Endothelial cell of umbilical vein (primary cell): ENCODE measurements at regions not wholly inside any gene's neighbourhood (a gene's known extent, or its start where the extent isn't known, plus 50 kb on each side); places are given as distances from the start of the nearest gene placed in this dataset.

ENCODE experiments used
- BruUV-seq: library from RNA; stranded (reverse); fragments of 400-500 nt; replicated peaks from 2 replicates; lab custom pipeline; 2021; lab: Mats Ljungman, UMichigan
- CTCF ChIA-PET: fragments of 300-600, 350-600 bp; sonication (Branson Sonifier 250); formaldehyde crosslinking; loops from one replicate; lab custom pipeline; 2021; ENCODE audit warnings: antibody characterized with exemption, inconsistent platforms; lab: Charles Lee
- POLR2A ChIA-PET: fragments of 300-600, 350-600 bp; sonication (Branson Sonifier 250); formaldehyde crosslinking; loops from one replicate; lab custom pipeline; 2021; ENCODE audit warnings: antibody characterized with exemption, inconsistent platforms; lab: Charles Lee
- DNase-seq: peaks from one replicate; pipeline ENCODE4 v3.0.0-alpha.2; 2011; ENCODE audit warnings: low read depth, low spot score
- FAIRE-seq: peaks from 2 replicates; lab custom pipeline; 2011; peaks lifted over from hg19 to GRCh38; lab: Jason Lieb, UNC
- H2AFZ ChIP-seq: 2 replicates; pipeline ENCODE4 v1.6.0; 2012; ENCODE audit warnings: low read depth, low read length, control low read depth, inconsistent platforms
- H3K27ac ChIP-seq: 2 replicates; pipeline ENCODE4 v1.5.1; 2011; ENCODE audit warnings: low read depth, mild to moderate bottlenecking, control low read depth, low read length, moderate library complexity; ENCODE audit not compliant: insufficient read depth
- H3K27me3 ChIP-seq, 2 experiments: 2 replicates each; pipeline versions ENCODE4 v1.6.0 to v1.6.1; 2011; ENCODE audit warnings: low read length in 2 of 2, mixed read lengths in 1 of 2; ENCODE audit not compliant: control insufficient read depth in 2 of 2, insufficient read depth in 2 of 2
- H3K36me3 ChIP-seq, 2 experiments: 2 replicates in 1 of 2; 3 replicates in 1 of 2; pipeline ENCODE4 v1.5.1; 2011; ENCODE audit warnings: low read length in 2 of 2, mild to moderate bottlenecking in 1 of 2, moderate library complexity in 1 of 2; ENCODE audit not compliant: control insufficient read depth in 2 of 2, insufficient read depth in 2 of 2; ENCODE audit errors: extremely low read depth in 1 of 2
- H3K4me1 ChIP-seq: 3 replicates; pipeline ENCODE4 v1.5.1; 2011; ENCODE audit warnings: mild to moderate bottlenecking, low read length; ENCODE audit not compliant: control insufficient read depth, insufficient read depth; ENCODE audit errors: extremely low read depth
- H3K4me2 ChIP-seq: 2 replicates; pipeline ENCODE4 v1.6.1; 2011; ENCODE audit warnings: low read length, control low read depth, mixed read lengths; ENCODE audit not compliant: insufficient read depth
- H3K4me3 ChIP-seq, 3 experiments: fragments of 200-600 bp in 1 of 3; sonication (generic), shearing (Covaris generic) in 1 of 3; replicated peaks in 1 of 3; 2 replicates each; pipeline ENCODE4 v1.5.1; 2011 to 2016; ENCODE audit warnings: control low read depth in 3 of 3, low read length in 3 of 3, mild to moderate bottlenecking in 2 of 3, inconsistent platforms in 1 of 3, low read depth in 1 of 3, moderate library complexity in 1 of 3; ENCODE audit not compliant: insufficient read depth in 1 of 3
- H3K79me2 ChIP-seq: 2 replicates; pipeline ENCODE4 v1.6.0; 2012; ENCODE audit warnings: low read length, inconsistent platforms; ENCODE audit not compliant: control insufficient read depth, insufficient read depth
- H3K9ac ChIP-seq: replicated peaks from 2 replicates; pipeline ENCODE3; 2011; ENCODE audit warnings: low read length, control low read depth; ENCODE audit not compliant: insufficient read depth; ENCODE audit errors: extremely low read depth
- H3K9me1 ChIP-seq: replicated peaks from 3 replicates; pipeline ENCODE4 v1.6.0; 2011; ENCODE audit warnings: mild to moderate bottlenecking, low read length; ENCODE audit not compliant: control insufficient read depth, insufficient read depth; ENCODE audit errors: extremely low read depth
- H3K9me3 ChIP-seq: replicated peaks from 2 replicates; pipeline ENCODE4 v1.5.1; 2012; ENCODE audit warnings: low read length, inconsistent platforms; ENCODE audit not compliant: control insufficient read depth, insufficient read depth
- H4K20me1 ChIP-seq: replicated peaks from 2 replicates; pipeline ENCODE3; 2011; ENCODE audit warnings: mild to moderate bottlenecking, low read length; ENCODE audit not compliant: control insufficient read depth, insufficient read depth; ENCODE audit errors: extremely low read depth
- EZH2 ChIP-seq: IDR thresholded peaks from 2 replicates; pipeline ENCODE4 v1.6.1; 2012; ENCODE audit warnings: borderline replicate concordance, low read depth, mild to moderate bottlenecking, moderate library complexity, low read length, inconsistent platforms; ENCODE audit not compliant: severe bottlenecking
- FOS ChIP-seq: IDR thresholded peaks from 2 replicates; pipeline ENCODE4 v1.6.1; 2011; ENCODE audit warnings: mild to moderate bottlenecking, low read length, moderate library complexity, borderline replicate concordance; ENCODE audit not compliant: insufficient read depth
- GATA2 ChIP-seq: IDR thresholded peaks from 2 replicates; pipeline ENCODE4 v1.7.0; 2011; ENCODE audit warnings: low read depth, mild to moderate bottlenecking, moderate library complexity, mixed read lengths, low read length; ENCODE audit not compliant: insufficient read length, insufficient read depth
- JUN ChIP-seq: IDR thresholded peaks from 2 replicates; pipeline ENCODE4 v1.6.1; 2011; ENCODE audit warnings: borderline replicate concordance, low read depth; ENCODE audit not compliant: insufficient read length, insufficient read depth
- MAX ChIP-seq: IDR thresholded peaks from 2 replicates; pipeline ENCODE4 v1.6.1; 2011; ENCODE audit not compliant: insufficient read depth, insufficient read length
- MYC ChIP-seq: IDR thresholded peaks from one replicate; pipeline ENCODE4 v1.6.1; 2011; ENCODE audit warnings: mild to moderate bottlenecking, low read depth, low read length
- POLR2A ChIP-seq: IDR thresholded peaks from 2 replicates; pipeline ENCODE4 v1.6.1; 2012; ENCODE audit warnings: low read depth, mild to moderate bottlenecking, control low read depth, low read length
- POLR2AphosphoS5 ChIP-seq: IDR thresholded peaks from 2 replicates; pipeline ENCODE4 v1.6.1; 2012; ENCODE audit warnings: low read depth, mild to moderate bottlenecking, control low read depth, low read length, moderate library complexity; ENCODE audit not compliant: insufficient read depth
- dilution Hi-C: fragments of 300-500 bp; cut with MboI; formaldehyde crosslinking; loops from one replicate; pipeline ENCODE4 v1.15.0; 2019; ENCODE audit warnings: low sequenced_read_pairs; ENCODE audit not compliant: extremely low pct_ligation_motif_present
- intact Hi-C: fragments of 100-400 bp; cut with micrococcal nuclease; formaldehyde crosslinking; loops from one replicate; pipeline ENCODE4 v1.10.0; 2022
- TF ChIP-seq, protein P1 (sequence below), 2 donors: IDR thresholded peaks; 1 replicate in 1 of 2; 2 replicates in 1 of 2; pipeline ENCODE4 v1.5.1; 2011; ENCODE audit warnings: low read length in 2 of 2, mild to moderate bottlenecking in 2 of 2, moderate library complexity in 2 of 2, control low read depth in 1 of 2, inconsistent platforms in 1 of 2, low read depth in 1 of 2; ENCODE audit not compliant: insufficient read depth in 1 of 2; ENCODE audit errors: extremely low read depth in 1 of 2

GRCh38 chr2:145957929-145958328, 1438.0 kb upstream of the ZEB2 start:
- no peak for FAIRE-seq
- H3K9ac ChIP-seq, result no peak overlapping the region

GRCh38 chr2:145939949-145940348, 1420.0 kb upstream of the ZEB2 start:
- dilution Hi-C loops, result no loop called here
- H3K27ac ChIP-seq, result no peak overlapping the region
- H3K4me1 ChIP-seq, result no peaks in the 10 kb centered on the region
- FAIRE-seq (no peak), DNase-seq (no peak)
- H4K20me1 ChIP-seq, result no peaks in the 10 kb centered on the region
- no peaks in the 10 kb centered on the region for H3K36me3 ChIP-seq
- H3K9me3 ChIP-seq, result no peaks in the 10 kb centered on the region
- BruUV-seq, result no TSS peak
- H3K4me3 ChIP-seq, result no peak overlapping the region
- no peak overlapping the region for H3K4me2 ChIP-seq
- TF ChIP-seq EZH2, result no peak
- no peak for TF ChIP-seq POLR2A
- TF ChIP-seq POLR2AphosphoS5, result no peak
- TF ChIP-seq, protein P1, sequence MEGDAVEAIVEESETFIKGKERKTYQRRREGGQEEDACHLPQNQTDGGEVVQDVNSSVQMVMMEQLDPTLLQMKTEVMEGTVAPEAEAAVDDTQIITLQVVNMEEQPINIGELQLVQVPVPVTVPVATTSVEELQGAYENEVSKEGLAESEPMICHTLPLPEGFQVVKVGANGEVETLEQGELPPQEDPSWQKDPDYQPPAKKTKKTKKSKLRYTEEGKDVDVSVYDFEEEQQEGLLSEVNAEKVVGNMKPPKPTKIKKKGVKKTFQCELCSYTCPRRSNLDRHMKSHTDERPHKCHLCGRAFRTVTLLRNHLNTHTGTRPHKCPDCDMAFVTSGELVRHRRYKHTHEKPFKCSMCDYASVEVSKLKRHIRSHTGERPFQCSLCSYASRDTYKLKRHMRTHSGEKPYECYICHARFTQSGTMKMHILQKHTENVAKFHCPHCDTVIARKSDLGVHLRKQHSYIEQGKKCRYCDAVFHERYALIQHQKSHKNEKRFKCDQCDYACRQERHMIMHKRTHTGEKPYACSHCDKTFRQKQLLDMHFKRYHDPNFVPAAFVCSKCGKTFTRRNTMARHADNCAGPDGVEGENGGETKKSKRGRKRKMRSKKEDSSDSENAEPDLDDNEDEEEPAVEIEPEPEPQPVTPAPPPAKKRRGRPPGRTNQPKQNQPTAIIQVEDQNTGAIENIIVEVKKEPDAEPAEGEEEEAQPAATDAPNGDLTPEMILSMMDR (IDR thresholded peaks at IDR 0.05; ENCODE audit: extremely low read depth in 1 of 2, insufficient read depth in 1 of 2, low read depth in 1 of 2, low read length in 2 of 2), result no peak
- no peak for TF ChIP-seq FOS
- TF ChIP-seq GATA2, result no peak
- no peak for TF ChIP-seq MAX
- no peak for TF ChIP-seq JUN
- TF ChIP-seq MYC, result no peak
- H3K27me3 ChIP-seq, result no peaks in the 10 kb centered on the region
- H3K9ac ChIP-seq, result no peak overlapping the region
- intact Hi-C loops, result no loop called here
- no peaks in the 10 kb centered on the region for H3K9me1 ChIP-seq
- ChIA-PET CTCF (no interaction called here), POLR2A (no interaction called here)
- no peak overlapping the region for H2AFZ ChIP-seq
- H3K79me2 ChIP-seq, result no peaks in the 10 kb centered on the region

More at GRCh38 chr2:145957929-145958328, 1438.0 kb upstream of the ZEB2 start:
- no peaks in the 10 kb centered on the region for H3K4me1 ChIP-seq
- no peaks in the 10 kb centered on the region for H4K20me1 ChIP-seq
- POLR2A ChIA-PET, result no interaction called here
- no peak overlapping the region for H3K27ac ChIP-seq
- no peaks in the 10 kb centered on the region for H3K9me1 ChIP-seq
- DNase-seq, result no peak
- H3K4me2 ChIP-seq, result no peak overlapping the region
- H3K4me3 ChIP-seq, result no peak overlapping the region
- BruUV-seq, result no TSS peak
- dilution Hi-C loops, result no loop called here
- no peaks in the 10 kb centered on the region for H3K79me2 ChIP-seq
- no peaks in the 10 kb centered on the region for H3K27me3 ChIP-seq
- H2AFZ ChIP-seq, result no peak overlapping the region
- intact Hi-C loops, result no loop called here
- TF ChIP-seq POLR2AphosphoS5, result no peak
- no peak for TF ChIP-seq FOS
- TF ChIP-seq MYC, result no peak
- TF ChIP-seq, protein P1 (IDR thresholded peaks at IDR 0.05; ENCODE audit: extremely low read depth in 1 of 2, insufficient read depth in 1 of 2, low read depth in 1 of 2, low read length in 2 of 2), result no peak
- TF ChIP-seq GATA2, result no peak
- H3K9me3 ChIP-seq, result no peaks in the 10 kb centered on the region
- CTCF ChIA-PET, result no interaction called here
- H3K36me3 ChIP-seq, result no peaks in the 10 kb centered on the region
